Loucy (cell line): ENCODE measurements at regions not wholly inside any gene's neighbourhood (a gene's known extent, or its start where the extent isn't known, plus 50 kb on each side); places are given as distances from the start of the nearest gene placed in this dataset.

ENCODE experiments used
- EZH2phosphoT487 ChIP-seq: fragments of 200-600 bp; IDR thresholded peaks from 2 replicates; pipeline ENCODE4 v1.6.1; 2018; ENCODE audit warnings: antibody characterized with exemption, mild to moderate bottlenecking, moderate library complexity, borderline replicate concordance
- TF ChIP-seq, protein P1 (sequence below): fragments of 200-600 bp; sonication (generic); conservative IDR thresholded peaks from 2 replicates; pipeline ENCODE4 v1.5.1; 2014; ENCODE audit warnings: mild to moderate bottlenecking, antibody characterized with exemption, low read length

DNA sequence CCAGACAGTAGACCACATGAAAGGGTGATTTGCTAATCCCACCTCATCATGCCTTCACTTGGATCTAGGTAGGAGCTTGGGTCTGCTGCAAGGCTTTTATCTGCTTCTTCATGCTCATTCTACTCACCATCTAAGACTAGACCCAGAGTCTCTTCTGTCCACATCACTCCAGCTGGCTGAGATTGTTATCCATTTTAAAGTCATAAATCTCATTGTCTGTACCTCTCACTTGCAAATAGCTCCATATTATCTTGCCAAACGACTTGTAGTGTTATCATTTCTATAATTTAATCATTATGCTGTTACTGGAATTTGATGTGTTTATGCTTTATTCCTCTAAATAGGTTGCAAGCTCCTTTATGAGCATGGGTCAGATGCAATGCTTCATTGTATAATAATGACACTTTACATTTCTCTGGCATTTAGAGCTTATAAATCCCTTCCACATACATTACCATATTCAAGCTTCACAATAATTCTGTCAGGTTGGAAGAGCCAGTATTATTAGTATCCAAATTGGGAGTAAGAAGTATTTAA lies 254.2 kb upstream of the SORL1-AS1 start:
- TF ChIP-seq, protein P1, sequence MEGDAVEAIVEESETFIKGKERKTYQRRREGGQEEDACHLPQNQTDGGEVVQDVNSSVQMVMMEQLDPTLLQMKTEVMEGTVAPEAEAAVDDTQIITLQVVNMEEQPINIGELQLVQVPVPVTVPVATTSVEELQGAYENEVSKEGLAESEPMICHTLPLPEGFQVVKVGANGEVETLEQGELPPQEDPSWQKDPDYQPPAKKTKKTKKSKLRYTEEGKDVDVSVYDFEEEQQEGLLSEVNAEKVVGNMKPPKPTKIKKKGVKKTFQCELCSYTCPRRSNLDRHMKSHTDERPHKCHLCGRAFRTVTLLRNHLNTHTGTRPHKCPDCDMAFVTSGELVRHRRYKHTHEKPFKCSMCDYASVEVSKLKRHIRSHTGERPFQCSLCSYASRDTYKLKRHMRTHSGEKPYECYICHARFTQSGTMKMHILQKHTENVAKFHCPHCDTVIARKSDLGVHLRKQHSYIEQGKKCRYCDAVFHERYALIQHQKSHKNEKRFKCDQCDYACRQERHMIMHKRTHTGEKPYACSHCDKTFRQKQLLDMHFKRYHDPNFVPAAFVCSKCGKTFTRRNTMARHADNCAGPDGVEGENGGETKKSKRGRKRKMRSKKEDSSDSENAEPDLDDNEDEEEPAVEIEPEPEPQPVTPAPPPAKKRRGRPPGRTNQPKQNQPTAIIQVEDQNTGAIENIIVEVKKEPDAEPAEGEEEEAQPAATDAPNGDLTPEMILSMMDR = no peak
- TF ChIP-seq EZH2phosphoT487 = no peak
